Activated CD4-positive, alpha-beta T cell treated with anti-CD3 and anti-CD28 coated beads for 36 hours (primary cell): ENCODE measurements at regions not wholly inside any gene's neighbourhood (a gene's known extent, or its start where the extent isn't known, plus 50 kb on each side); places are given as distances from the start of the nearest gene placed in this dataset.

Experiments used
- ATAC-seq: fragments of 200-7000 bp; cut with Tn5 transposase; one replicate; pipeline ENCODE4 v1.10.0; 2021; ENCODE audit warnings: mild to moderate bottlenecking, moderate library complexity
- CTCF ChIA-PET: fragments of 350-600 bp; sonication (Branson Sonifier 250); formaldehyde crosslinking; loops from one replicate; lab custom pipeline; 2021; ENCODE audit warnings: antibody characterized with exemption; lab: Charles Lee
- POLR2A ChIA-PET: fragments of 350-600 bp; sonication (Branson Sonifier 250); formaldehyde crosslinking; loops from one replicate; lab custom pipeline; 2021; ENCODE audit warnings: antibody characterized with exemption, inconsistent platforms; lab: Charles Lee
- DNase-seq: peaks from one replicate; pipeline ENCODE4 v3.0.0-alpha.2; 2020
- H3K27ac Mint-ChIP-seq: one replicate; pipeline ENCODE4 v1.8.0; 2021; ENCODE audit warnings: mixed read lengths
- H3K27me3 Mint-ChIP-seq: one replicate; pipeline ENCODE4 v1.8.0; 2021; ENCODE audit warnings: mixed read lengths
- H3K36me3 Mint-ChIP-seq: one replicate; pipeline ENCODE4 v1.8.0; 2021; ENCODE audit warnings: low read depth, mixed read lengths
- H3K4me1 Mint-ChIP-seq: one replicate; pipeline ENCODE4 v1.8.0; 2021; ENCODE audit warnings: mixed read lengths
- H3K4me3 Mint-ChIP-seq: one replicate; pipeline ENCODE4 v1.8.0; 2021; ENCODE audit warnings: mild to moderate bottlenecking, moderate library complexity, mixed read lengths
- H3K9me3 Mint-ChIP-seq: one replicate; pipeline ENCODE4 v1.8.0; 2021; ENCODE audit warnings: low read depth, mixed read lengths
- intact Hi-C, 2 experiments: fragments of 100-400 bp; cut with DNase I in 1 of 2; cut with micrococcal nuclease in 1 of 2; formaldehyde crosslinking; loops; one replicate each; pipeline versions ENCODE4 v1.14.2 to v1.15.1; 2022 to 2024; cut with DNase I, micrococcal nuclease

DNA sequence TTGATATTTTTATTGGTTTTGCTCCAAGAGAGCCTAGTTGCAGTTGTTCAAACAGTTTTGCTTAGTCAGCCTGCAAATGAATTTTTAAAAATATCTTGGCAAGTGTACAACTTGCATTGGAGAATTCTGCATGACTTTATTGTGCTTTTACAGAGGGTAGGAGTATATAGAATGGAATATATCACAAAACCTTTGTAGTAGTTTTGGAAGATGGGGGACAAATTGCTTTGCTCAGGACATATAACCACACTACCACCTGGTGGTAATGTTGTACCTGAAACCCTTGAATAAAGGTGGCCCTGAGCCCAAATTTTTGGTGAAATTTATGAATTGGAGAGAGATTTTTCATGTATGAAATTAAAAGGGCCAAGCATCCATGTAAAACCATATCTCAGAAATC, 645.2 kb downstream of the MED13L start:
- ChIA-PET POLR2A (no interaction called here), CTCF (no interaction called here)
- Mint-ChIP-seq H3K36me3 (no peaks in the 10 kb centered on the region), H3K4me1 (no peaks in the 10 kb centered on the region), H3K4me3 (no peak overlapping the region), H3K27me3 (peaks cover 7% of the 10 kb centered on the region), H3K27ac (no peak overlapping the region), H3K9me3 (peaks cover 8% of the 10 kb centered on the region)
- no peak for ATAC-seq
- DNase-seq, result no peak
- intact Hi-C loops, result no loop called here

DNA sequence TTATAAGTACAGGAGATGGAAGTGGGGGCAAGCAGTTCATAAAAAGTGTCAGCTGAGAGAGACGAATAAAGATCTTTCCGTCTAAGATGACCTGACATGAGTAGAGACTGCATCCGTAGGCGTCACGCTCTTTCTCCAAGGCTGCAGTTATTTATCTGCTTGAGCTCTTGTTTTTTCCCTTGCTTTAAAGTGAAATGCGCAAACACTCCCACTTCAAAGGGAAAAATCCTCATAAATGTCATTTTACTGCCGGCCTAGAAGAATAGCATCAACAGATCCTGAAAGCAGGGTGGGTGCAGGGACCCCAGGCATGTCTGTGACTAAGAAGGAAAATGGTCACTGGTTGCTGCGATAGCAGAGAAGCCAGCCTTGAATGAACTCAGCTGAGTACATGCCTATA, 647.4 kb downstream of the MED13L start:
- Mint-ChIP-seq H3K4me3 (no peak overlapping the region), H3K27ac (no peak overlapping the region), H3K4me1 (no peaks in the 10 kb centered on the region), H3K9me3 (peaks cover 10% of the 10 kb centered on the region), H3K27me3 (peaks cover 7% of the 10 kb centered on the region), H3K36me3 (no peaks in the 10 kb centered on the region)
- intact Hi-C loops, result no loop called here
- CTCF ChIA-PET, result no interaction called here
- no peak for DNase-seq
- no peak for ATAC-seq
- POLR2A ChIA-PET, result no interaction called here

DNA sequence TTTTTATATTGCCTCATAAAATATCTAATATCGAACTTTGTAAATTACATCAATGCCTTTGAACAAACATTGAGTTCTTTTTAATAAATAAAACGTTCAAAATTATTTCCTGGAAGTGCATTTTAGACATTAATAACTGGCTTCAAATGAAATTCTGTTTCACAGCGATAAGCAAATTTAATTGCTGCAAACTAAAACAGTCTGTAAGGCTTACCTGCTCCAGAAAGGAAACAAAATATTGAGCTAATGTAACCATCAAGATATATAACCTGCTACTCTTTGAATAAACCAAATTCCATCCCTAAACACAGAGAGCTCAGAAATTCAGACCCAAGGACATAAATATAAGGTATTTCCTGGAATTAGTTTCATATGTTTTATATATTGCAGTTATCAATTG, 651.3 kb downstream of the MED13L start:
- Mint-ChIP-seq H3K36me3 (no peaks in the 10 kb centered on the region), H3K27me3 (peaks cover 9% of the 10 kb centered on the region), H3K4me1 (no peaks in the 10 kb centered on the region), H3K9me3 (peaks cover 10% of the 10 kb centered on the region), H3K27ac (no peak overlapping the region), H3K4me3 (no peak overlapping the region)
- intact Hi-C loops, result no loop called here
- POLR2A ChIA-PET, result no interaction called here
- DNase-seq (no peak), ATAC-seq (no peak)
- CTCF ChIA-PET, result no interaction called here

DNA sequence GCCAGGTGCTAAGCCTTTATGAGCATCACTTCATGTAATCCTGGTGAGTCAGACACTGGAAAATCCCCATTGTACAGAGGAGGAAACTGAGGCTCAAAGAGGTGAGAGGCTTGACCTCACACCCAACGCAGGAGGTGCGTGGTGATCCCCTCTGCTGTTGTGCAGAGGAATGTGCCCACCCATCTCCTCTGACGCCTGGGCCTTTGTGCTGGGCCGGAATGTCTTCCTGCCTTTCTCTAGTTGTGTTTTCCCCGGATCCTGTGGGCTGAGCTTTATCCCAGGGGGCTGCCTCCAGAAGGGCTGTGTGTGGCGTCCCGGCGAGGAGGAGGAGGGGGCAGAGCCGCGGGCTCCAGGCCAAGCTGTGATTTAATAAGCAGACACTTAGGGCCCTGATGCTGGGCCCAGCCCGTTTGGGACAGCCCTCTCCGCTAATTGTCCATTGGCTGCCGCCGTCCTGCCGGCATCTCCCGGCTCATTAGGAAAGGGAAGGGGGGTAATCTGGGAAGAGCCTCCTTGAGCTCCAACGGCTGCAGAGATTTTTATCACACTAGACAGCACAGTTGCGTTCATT, 653.6 kb downstream of the MED13L start:
- DNase-seq, result no peak
- Mint-ChIP-seq H3K27ac (no peak overlapping the region), H3K36me3 (no peaks in the 10 kb centered on the region), H3K27me3 (peaks cover 2% of the 10 kb centered on the region), H3K4me1 (no peaks in the 10 kb centered on the region), H3K4me3 (no peak overlapping the region), H3K9me3 (peaks cover 11% of the 10 kb centered on the region)
- intact Hi-C loops, result no loop called here
- no peak for ATAC-seq
- POLR2A ChIA-PET, result no interaction called here
- CTCF ChIA-PET, result no interaction called here

DNA sequence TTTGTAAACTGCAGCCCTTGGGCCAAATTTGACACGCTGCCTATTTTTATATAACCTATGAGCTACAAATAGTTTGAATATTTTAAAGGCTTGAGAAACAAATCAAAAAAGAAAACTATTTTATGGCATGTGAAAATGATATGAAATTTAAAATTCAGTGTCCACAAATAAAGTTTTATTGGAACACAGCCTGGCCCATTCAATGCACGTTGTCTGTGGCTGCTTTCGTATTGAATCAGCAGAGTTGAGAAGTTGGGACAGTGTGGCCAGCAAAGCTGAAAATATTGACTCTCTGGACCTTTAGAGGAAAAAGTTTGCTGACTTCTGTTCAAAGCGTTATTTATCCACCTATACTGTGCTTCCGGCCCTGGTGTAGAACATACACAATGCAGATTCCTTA, 654.2 kb downstream of the MED13L start:
- ChIA-PET POLR2A (no interaction called here), CTCF (no interaction called here)
- H3K4me3 Mint-ChIP-seq, result no peak overlapping the region
- ATAC-seq (no peak), DNase-seq (no peak)
- no peaks in the 10 kb centered on the region for H3K36me3 Mint-ChIP-seq
- no peak overlapping the region for H3K27ac Mint-ChIP-seq
- no peaks in the 10 kb centered on the region for H3K4me1 Mint-ChIP-seq
- peaks cover 2% of the 10 kb centered on the region for H3K27me3 Mint-ChIP-seq
- peaks cover 13% of the 10 kb centered on the region for H3K9me3 Mint-ChIP-seq
- intact Hi-C loops, result no loop called here

DNA sequence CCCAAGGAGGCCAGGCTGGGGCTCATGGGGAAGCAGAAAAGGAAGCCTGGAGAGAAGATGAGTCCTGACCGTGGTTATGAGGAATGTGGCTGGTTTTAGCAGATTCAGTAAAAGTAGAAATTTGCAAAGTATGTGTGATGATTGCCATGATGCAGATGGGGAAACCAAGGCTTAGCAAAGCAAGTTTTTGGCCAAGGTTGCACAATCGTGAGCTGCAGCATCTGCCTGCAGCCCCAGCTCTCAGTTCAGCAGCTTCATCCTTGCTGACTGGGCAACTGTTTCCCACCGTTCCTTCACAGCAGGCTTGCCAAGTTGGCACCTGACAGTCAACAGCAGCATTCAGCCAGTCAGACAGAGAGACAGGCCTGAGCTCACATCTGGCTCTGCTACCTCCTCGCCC, 656.7 kb downstream of the MED13L start:
- CTCF ChIA-PET, result interaction anchor here (0.6 kb wide), 2 partner anchors 56 to 60 kb away, joined by 3 read pairs; no protein-coding TSS in a partner anchor
- Mint-ChIP-seq H3K36me3 (no peaks in the 10 kb centered on the region), H3K27me3 (peaks cover 2% of the 10 kb centered on the region), H3K4me1 (no peaks in the 10 kb centered on the region), H3K4me3 (no peak overlapping the region), H3K9me3 (peaks cover 13% of the 10 kb centered on the region), H3K27ac (no peak overlapping the region)
- no peak for ATAC-seq
- DNase-seq, result no peak
- intact Hi-C loops, result no loop called here
- POLR2A ChIA-PET, result no interaction called here

DNA sequence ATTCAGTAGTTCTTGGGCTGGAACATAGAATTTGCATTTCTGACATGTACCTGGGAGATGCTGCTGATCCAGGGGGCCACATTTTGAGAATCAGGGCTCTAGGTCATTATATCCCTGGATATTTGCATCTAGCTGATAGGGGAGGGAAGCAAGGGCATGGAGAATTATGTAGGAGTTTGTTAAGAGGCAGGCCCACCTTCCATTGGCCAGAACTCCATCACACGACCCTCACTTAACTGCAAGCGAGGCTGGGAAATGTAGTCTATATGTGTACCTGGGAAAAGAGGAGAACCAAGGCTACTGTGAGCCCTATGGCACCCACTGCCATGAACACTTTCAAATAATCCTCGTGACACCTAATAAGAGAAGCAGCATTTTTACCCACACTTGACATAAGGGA, 657.6 kb downstream of the MED13L start:
- H3K4me1 Mint-ChIP-seq, result no peaks in the 10 kb centered on the region
- no peaks in the 10 kb centered on the region for H3K36me3 Mint-ChIP-seq
- peaks cover 13% of the 10 kb centered on the region for H3K9me3 Mint-ChIP-seq
- H3K27ac Mint-ChIP-seq, result no peak overlapping the region
- DNase-seq (no peak), ATAC-seq (no peak)
- CTCF ChIA-PET, result no interaction called here
- intact Hi-C loops, result no loop called here
- POLR2A ChIA-PET, result no interaction called here
- no peak overlapping the region for H3K4me3 Mint-ChIP-seq
- H3K27me3 Mint-ChIP-seq, result peaks cover 2% of the 10 kb centered on the region

DNA sequence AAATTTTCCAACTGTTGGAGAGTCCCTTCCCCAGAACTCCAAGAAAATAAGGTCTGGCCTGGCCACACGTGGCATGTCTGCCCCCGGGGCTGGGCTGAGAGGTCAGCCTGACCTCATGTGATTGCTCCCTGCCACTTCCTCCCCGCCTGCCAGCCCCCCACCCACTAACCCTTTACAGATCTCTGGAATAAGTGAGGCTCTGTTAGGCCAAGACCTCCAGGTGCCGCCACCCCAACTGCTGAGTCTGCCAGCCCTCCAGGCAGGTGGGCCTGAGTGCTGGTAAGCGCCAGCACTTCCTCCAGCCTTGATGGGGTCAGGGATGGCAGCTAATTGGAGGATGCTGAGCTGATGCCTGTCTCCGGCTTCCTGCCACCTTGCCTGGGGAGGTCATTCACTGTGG, 658.4 kb downstream of the MED13L start:
- H3K4me3 Mint-ChIP-seq, result no peak overlapping the region
- ATAC-seq (no peak), DNase-seq (no peak)
- peaks cover 13% of the 10 kb centered on the region for H3K9me3 Mint-ChIP-seq
- H3K4me1 Mint-ChIP-seq, result no peaks in the 10 kb centered on the region
- no peak overlapping the region for H3K27ac Mint-ChIP-seq
- H3K36me3 Mint-ChIP-seq, result no peaks in the 10 kb centered on the region
- intact Hi-C loops, result no loop called here
- ChIA-PET POLR2A (no interaction called here), CTCF (no interaction called here)
- H3K27me3 Mint-ChIP-seq, result peaks cover 2% of the 10 kb centered on the region

DNA sequence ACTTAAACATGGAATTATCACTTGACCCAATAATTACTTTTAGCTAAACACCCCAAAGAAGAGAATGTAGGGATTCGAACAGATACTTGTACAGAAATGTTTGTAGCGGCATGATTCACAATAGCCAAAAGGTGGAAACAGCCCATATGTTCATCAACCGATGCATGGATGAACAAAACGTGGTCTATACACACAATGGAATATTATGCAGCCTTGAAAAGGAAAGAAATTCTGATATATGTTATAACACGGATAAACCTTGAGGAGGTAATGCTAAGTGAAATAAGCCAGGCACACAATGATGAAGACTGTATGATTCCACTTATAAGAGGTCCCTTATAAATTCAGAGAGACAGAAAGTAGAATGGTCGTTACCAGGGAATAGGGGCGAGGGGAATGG, 659.4 kb downstream of the MED13L start:
- CTCF ChIA-PET, result no interaction called here
- no peaks in the 10 kb centered on the region for H3K4me1 Mint-ChIP-seq
- no peak overlapping the region for H3K27ac Mint-ChIP-seq
- ATAC-seq (no peak), DNase-seq (no peak)
- no peaks in the 10 kb centered on the region for H3K27me3 Mint-ChIP-seq
- POLR2A ChIA-PET, result no interaction called here
- peaks cover 14% of the 10 kb centered on the region for H3K9me3 Mint-ChIP-seq
- no peak overlapping the region for H3K4me3 Mint-ChIP-seq
- intact Hi-C loops, result no loop called here
- no peaks in the 10 kb centered on the region for H3K36me3 Mint-ChIP-seq

DNA sequence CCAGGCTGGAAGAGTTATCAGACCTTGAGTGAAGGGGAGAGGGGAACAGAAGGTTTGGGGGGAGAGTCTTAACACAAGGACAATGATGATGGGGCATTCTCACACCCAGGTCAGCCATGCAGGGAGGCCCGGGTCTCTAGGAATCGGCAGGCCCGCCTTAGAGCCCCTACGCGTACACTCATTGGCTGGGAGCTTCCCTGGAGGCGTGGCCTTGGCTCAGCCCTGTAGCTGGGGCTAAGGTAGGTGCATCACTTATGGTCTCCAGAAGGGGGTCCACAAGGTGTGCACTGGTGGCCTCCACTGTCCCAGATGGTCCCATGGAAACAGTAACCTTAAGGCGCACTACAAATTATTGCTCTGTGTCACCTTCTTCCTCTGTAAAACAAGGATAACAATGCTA, 660.1 kb downstream of the MED13L start:
- DNase-seq, result no peak
- ATAC-seq, result no peak
- ChIA-PET CTCF (no interaction called here), POLR2A (no interaction called here)
- Mint-ChIP-seq H3K4me3 (no peak overlapping the region), H3K9me3 (peaks cover 14% of the 10 kb centered on the region), H3K27me3 (no peaks in the 10 kb centered on the region), H3K27ac (no peak overlapping the region), H3K4me1 (no peaks in the 10 kb centered on the region), H3K36me3 (no peaks in the 10 kb centered on the region)
- intact Hi-C loops, result no loop called here

DNA sequence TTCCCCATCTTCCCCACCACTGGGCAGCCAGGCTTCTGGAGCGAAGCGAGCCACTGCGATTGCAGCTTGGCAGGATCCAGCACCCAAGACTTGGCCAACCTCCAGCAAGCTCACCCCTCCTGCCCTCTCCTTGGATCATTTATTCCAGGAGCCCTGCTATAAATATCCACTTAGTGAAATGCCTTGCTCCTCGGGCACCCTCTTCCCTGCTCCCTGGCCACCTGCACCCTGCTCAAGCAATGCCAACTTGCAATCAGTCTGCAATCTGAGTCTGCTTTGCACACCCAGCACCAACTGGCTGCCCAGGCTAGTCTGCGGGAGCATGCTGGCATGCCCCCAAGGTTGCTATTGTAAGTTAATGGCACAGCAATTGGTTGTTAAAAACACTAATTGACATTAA, 666.0 kb downstream of the MED13L start:
- Mint-ChIP-seq H3K9me3 (peaks cover 6% of the 10 kb centered on the region), H3K4me3 (no peak overlapping the region), H3K4me1 (no peaks in the 10 kb centered on the region), H3K27me3 (no peaks in the 10 kb centered on the region), H3K36me3 (no peaks in the 10 kb centered on the region), H3K27ac (no peak overlapping the region)
- ChIA-PET POLR2A (interaction anchor here (0.5 kb wide), 1 partner anchor 1899 kb away, joined by 5 read pairs; no protein-coding TSS in a partner anchor), CTCF (no interaction called here)
- DNase-seq, result no peak
- intact Hi-C loops, result no loop called here
- no peak for ATAC-seq

DNA sequence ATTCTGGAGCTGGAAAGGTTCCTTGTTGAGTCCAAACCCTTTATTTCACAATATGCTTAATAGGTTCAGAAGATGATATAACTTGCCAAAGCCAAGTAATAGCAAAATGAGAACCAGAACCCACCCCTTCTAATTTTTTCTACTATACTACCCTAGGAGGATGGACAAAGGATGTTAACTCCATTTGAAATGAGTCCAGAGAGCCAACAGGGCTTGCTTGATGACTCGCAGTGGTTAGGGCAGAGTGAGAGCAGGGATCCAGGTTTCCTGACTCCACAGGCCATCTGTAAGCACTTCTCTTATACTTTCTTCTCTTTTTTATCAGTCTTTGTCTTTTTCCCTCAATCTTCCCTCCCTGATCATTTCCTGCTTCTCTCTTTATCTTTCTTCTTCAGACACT, 668.1 kb downstream of the MED13L start:
- no peak for DNase-seq
- ATAC-seq, result no peak
- peaks cover 9% of the 10 kb centered on the region for H3K27me3 Mint-ChIP-seq
- no peak overlapping the region for H3K27ac Mint-ChIP-seq
- no peak overlapping the region for H3K4me3 Mint-ChIP-seq
- H3K9me3 Mint-ChIP-seq, result peaks cover 6% of the 10 kb centered on the region
- POLR2A ChIA-PET, result no interaction called here
- H3K36me3 Mint-ChIP-seq, result no peaks in the 10 kb centered on the region
- no peaks in the 10 kb centered on the region for H3K4me1 Mint-ChIP-seq
- CTCF ChIA-PET, result no interaction called here
- intact Hi-C loops, result no loop called here

DNA sequence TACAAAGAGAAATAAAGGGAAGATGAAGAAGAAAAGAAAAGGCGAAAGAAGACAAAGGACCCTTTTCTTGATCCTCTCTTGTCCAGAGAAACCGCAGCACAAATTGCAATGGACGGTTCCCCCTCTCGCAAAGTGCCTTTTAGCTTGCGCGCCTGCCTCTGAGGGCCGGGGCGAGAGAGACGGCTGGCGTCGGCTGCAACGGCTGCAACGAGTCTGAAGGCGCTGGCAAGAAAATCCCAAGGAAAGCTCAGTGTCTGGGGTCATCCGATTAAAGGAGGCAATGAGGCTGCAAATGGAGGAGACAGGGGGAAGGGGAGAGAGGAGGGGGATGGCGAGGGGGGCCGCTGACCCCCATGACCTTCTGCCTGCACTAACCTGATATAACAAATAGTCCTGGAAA, 671.5 kb downstream of the MED13L start:
- ChIA-PET CTCF (interaction anchor here (0.6 kb wide), 1 partner anchor 945 kb away, joined by 4 read pairs; no protein-coding TSS in a partner anchor), POLR2A (no interaction called here)
- H3K27me3 Mint-ChIP-seq, result peaks cover 13% of the 10 kb centered on the region
- ATAC-seq (no peak), DNase-seq (no peak)
- no peak overlapping the region for H3K27ac Mint-ChIP-seq
- peaks cover 3% of the 10 kb centered on the region for H3K9me3 Mint-ChIP-seq
- no peaks in the 10 kb centered on the region for H3K36me3 Mint-ChIP-seq
- intact Hi-C loops, result no loop called here
- no peak overlapping the region for H3K4me3 Mint-ChIP-seq
- no peaks in the 10 kb centered on the region for H3K4me1 Mint-ChIP-seq
